Stimulated activated naive CD4-positive, alpha-beta T cell (primary cell): ENCODE measurements at regions not wholly inside any gene's neighbourhood (a gene's known extent, or its start where the extent isn't known, plus 50 kb on each side); places are given as distances from the start of the nearest gene placed in this dataset.

ENCODE experiments used
- DNase-seq, 6 experiments: peaks; one replicate each; lab custom pipeline; 2025; lab: John Stamatoyannopoulos, UW

- no peak for DNase-seq
These were observed 64.5 kb upstream of the STK38L start for GRCh38 chr12:27179400-27180214.

DNA sequence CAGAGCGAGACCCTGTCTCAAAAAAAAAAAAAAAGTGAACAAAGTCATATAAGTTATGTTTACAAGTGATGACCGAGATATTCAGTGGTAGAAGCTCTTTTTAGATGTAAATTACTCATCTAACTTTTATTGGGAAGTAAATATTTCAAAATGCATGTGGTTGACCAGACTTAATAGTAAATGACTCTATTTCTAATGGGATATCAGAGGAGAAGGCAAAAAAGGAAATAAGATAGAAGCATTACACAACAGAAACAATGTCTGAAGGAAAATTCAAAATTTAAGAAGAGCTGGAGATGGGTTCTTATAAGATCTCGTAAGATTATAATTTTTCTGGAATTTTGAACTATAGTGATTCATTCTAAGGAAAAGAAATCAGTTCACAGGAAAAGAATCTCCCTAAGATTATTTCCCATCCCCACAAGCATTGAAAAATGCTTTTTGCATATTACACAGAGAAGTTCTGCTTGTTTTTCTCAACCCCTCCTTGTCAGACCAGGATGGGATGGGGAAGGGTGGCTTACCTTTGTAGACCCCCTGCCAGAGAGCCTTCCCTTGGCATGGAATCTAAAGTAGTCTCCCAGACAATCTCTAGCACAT lies 63.1 kb upstream of the STK38L start:
- no peak for DNase-seq

- no peak for DNase-seq
These were observed 60.7 kb upstream of the STK38L start for GRCh38 chr12:27183342-27183741.

DNA sequence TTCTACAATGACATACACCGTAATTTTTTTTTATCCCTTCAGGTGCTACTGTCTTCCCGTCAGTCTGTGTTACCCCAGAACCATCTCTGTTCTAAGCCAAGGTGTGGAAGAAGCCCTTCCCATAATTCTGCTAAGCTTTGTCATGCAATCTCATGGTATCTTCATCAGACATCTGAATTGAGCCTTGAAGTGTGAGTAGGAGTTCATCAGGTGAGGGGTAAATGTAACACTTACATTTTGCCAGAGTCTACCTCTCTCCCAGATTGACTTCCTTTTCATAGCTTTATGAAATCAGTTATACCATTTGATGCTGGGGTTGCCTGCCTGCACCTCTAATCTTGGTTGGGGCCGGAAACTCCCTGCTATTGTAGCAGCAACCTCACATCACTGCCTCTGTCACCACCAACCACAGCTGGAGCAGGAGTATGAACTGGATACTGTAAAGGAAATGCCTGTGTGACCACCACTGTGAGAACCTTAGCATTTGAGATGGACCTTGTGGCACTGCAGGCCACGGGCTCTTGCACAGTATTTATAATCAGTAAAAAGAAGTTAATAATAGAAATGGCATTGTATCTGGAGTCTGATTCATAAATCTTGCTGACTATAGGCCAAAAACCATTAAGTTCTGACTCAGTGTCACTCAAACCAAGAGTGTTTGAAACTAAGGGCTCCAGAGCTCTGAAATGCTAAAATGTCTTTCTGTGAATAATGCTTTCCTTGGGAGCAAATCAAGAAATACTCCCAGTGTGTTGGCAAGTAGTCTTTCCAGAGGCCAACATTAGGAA lies 58.7 kb upstream of the STK38L start:
- peak in 2 of 6 experiments; percentile 3 to 19 for DNase-seq

- no peak for DNase-seq
These were observed 57.9 kb upstream of the STK38L start for GRCh38 chr12:27186022-27186839.

DNA sequence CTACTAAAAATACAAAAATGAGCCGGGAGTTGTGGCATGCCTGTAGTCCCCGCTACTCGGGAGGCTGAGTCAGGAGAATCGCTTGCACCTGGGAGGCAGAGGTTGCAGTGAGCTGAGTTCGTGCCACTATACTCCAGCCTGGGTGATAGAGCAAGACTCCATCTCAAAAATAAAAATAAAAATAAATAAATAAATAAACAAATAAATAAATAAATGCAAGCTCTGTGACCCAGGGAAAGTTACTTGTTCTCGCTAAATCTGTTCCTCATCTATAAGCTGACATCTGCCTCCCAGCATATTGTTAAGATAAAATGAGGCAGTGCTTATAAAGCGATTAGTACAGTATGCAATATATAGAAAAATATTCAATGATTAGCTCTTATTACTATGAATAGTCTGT lies 56.4 kb upstream of the STK38L start:
- DNase-seq: no peak

- no peak for DNase-seq
These were observed 53.3 kb upstream of the STK38L start for GRCh38 chr12:27190761-27191160.

DNA sequence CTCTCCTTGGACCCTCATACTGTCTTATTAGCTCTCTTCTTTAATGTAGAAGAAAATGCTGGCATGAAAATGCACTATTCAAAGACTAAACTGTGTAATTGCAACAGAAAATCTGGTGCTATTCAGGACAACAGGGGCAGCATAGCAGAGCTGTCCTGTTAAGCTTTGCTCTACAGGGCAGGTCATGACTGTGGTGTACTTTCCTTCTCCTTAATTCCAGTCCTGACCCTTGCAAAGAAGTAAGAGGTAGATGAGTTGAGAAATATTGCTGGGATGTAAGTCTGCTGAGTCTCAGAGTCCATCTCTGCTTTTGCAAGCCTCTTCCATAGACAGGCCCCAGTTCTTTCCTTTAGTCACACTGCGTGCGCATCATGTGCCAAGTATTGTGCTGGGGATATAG lies 52.6 kb upstream of the STK38L start:
- DNase-seq: no peak

DNA sequence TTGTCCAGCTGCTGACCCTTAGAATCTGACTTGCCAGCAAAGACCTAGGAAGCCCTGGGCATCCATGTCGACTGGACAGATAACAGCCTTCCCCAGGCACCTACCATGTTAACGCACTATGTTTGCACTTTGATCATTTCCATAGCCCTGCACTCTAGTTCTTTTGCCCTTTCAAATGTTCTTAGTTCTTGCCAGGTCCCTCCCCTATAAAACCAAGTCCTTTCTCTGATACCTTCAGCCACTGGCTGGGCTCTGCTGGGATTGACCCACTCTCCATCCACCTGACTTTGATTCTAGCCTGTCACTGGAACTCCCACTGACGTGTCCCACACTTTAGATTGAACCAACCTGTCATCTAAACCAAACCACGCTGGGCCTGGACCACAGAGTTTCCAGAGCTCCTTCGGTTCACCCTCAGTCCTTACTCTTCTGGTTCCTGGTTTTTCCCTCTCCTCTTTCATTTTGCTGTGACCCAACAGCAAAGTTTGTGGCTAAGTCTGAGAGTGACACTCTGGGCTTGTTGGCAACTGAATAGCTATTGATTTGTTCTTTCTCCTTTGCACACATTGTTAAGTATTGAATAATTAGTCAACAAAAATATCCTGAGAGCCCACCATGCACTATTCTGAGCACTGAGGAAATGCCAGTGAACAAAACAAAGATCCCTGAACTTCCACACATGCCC lies 51.8 kb upstream of the STK38L start:
- no peak for DNase-seq

GRCh38 chr12:27193106-27193505 lies 51.0 kb upstream of the STK38L start:
- DNase-seq: no peak

DNA sequence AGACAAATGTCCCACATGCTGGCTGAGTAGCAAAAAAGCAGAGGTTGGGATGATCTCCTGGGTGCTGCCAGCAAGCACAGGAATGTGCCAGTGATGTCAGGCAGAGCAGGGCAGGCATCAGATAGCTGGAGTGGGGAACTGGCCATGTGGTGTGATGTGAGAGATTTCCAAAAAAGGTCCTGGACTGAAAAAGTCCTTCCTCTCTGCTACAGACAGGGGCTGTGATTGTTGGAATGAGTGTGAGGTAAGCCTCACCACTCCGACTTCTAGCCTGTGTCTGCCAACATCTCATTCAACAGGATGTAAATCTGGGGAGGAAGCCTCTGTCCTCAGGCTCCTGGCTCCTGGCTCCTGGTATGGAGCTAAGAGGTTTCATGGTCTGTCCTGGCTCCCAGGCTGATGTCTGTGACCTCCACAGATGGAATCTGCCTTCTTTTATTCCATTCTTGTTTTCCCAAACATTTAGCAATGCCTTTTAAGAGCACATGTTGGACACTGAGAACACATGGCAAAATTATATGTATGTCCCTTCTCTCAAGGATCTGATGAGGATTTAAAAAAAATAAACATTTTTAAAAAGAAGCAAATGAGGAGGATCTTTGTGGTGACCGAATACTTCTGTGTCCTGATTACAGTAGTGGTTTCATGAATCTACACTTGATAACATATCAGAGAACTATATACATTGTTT lies 50.1 kb upstream of the STK38L start:
- DNase-seq: no peak
